GM12878 (cell line): ENCODE measurements at regions not wholly inside any gene's neighbourhood (a gene's known extent, or its start where the extent isn't known, plus 50 kb on each side); places are given as distances from the start of the nearest gene placed in this dataset.

Experiments
- ATAC-seq: fragments of 200-7000 bp; cut with Tn5 transposase; 3 replicates; pipeline ENCODE4 v1.9.1; 2020; ENCODE audit warnings: mild to moderate bottlenecking, moderate library complexity
- BruUV-seq: library from RNA; stranded (reverse); fragments of 400-500 nt; replicated peaks from 2 replicates; lab custom pipeline; 2021; lab: Mats Ljungman, UMichigan
- CTCF ChIA-PET: fragments of 300-600 bp; sonication (Branson Sonifier 250); formaldehyde crosslinking; extraction: SDS; loops from one replicate; lab custom pipeline; 2021; ENCODE audit warnings: inconsistent platforms; lab: Yijun Ruan, JAX
- POLR2A ChIA-PET: fragments of 350-600 bp; formaldehyde crosslinking; extraction: SDS; loops from one replicate; lab custom pipeline; 2021; ENCODE audit warnings: inconsistent platforms; lab: Charles Lee
- RAD21 ChIA-PET: fragments of 300-600 bp; sonication (Branson Sonifier 250); formaldehyde crosslinking; loops from one replicate; lab custom pipeline; 2023; ENCODE audit warnings: antibody characterized with exemption; ENCODE audit not compliant: unreplicated experiment; lab: Charles Lee
- SMC1A ChIA-PET: fragments of 300-600 bp; sonication (Branson Sonifier 250); formaldehyde crosslinking; loops from one replicate; lab custom pipeline; 2023; ENCODE audit not compliant: unreplicated experiment, uncharacterized antibody; lab: Charles Lee
- DNase-seq: peaks from one replicate; pipeline ENCODE4 v3.0.0-alpha.2; 2011; ENCODE audit warnings: low read depth, low spot score
- FAIRE-seq: peaks from 3 replicates; lab custom pipeline; 2011; peaks lifted over from hg19 to GRCh38; lab: Jason Lieb, UNC
- H2AFZ ChIP-seq: 2 replicates; pipeline ENCODE4 v1.6.0; 2011; ENCODE audit warnings: low read depth, low read length, control low read depth; ENCODE audit not compliant: control insufficient read depth
- H3K27ac ChIP-seq: 2 replicates; pipeline ENCODE4 v1.5.1; 2011; ENCODE audit warnings: control low read depth; ENCODE audit not compliant: control insufficient read depth, insufficient read depth
- H3K27me3 ChIP-seq, 2 experiments: replicated peaks in 1 of 2; 2 replicates each; pipeline versions ENCODE4 v1.6.0 to v1.6.1; 2011; ENCODE audit warnings: low read length in 1 of 2; ENCODE audit not compliant: control insufficient read depth in 2 of 2, insufficient read depth in 2 of 2
- H3K36me3 ChIP-seq, 2 experiments: 2 replicates each; pipeline ENCODE4 v1.5.1; 2011; ENCODE audit warnings: low read length in 1 of 2; ENCODE audit not compliant: control insufficient read depth in 2 of 2, insufficient read depth in 2 of 2
- H3K4me1 ChIP-seq: 2 replicates; pipeline ENCODE4 v1.6.1; 2011; ENCODE audit warnings: mild to moderate bottlenecking, low read length, moderate library complexity, mixed read lengths; ENCODE audit not compliant: control insufficient read depth, insufficient read depth
- H3K4me2 ChIP-seq: 2 replicates; pipeline ENCODE4 v1.6.0; 2011; ENCODE audit warnings: control low read depth; ENCODE audit not compliant: control insufficient read depth, insufficient read depth
- H3K4me3 ChIP-seq: fragments of 200-600 bp; sonication (generic); 2 replicates; pipeline ENCODE4 v1.5.1; 2016
- H3K79me2 ChIP-seq: 2 replicates; pipeline ENCODE4 v1.6.0; 2011; ENCODE audit warnings: low read length; ENCODE audit not compliant: control insufficient read depth, insufficient read depth
- H3K9ac ChIP-seq: 2 replicates; pipeline ENCODE4 v1.8.0; 2011; ENCODE audit warnings: low read length, control low read depth, mixed read lengths; ENCODE audit not compliant: control insufficient read depth, insufficient read depth
- H3K9me3 ChIP-seq: replicated peaks from 3 replicates; pipeline ENCODE4 v1.5.1; 2011; ENCODE audit warnings: mild to moderate bottlenecking, low read length; ENCODE audit not compliant: control insufficient read depth, insufficient read depth
- H4K20me1 ChIP-seq: 2 replicates; pipeline ENCODE4 v1.6.0; 2011; ENCODE audit not compliant: control insufficient read depth, insufficient read depth
- CHD2 ChIP-seq: IDR thresholded peaks from 2 replicates; pipeline ENCODE4 v1.6.1; 2011; ENCODE audit warnings: low read depth, low read length, improper control_type of control experiment, borderline replicate concordance
- E2F8 ChIP-seq: fragments of 450-650 bp; IDR thresholded peaks from 2 replicates; pipeline ENCODE4 v1.6.1; 2018; ENCODE audit warnings: mild to moderate bottlenecking, low read depth, moderate library complexity; ENCODE audit not compliant: partially characterized antibody
- ETV6 ChIP-seq, 2 experiments: fragments of 450-650 bp in 1 of 2; IDR thresholded peaks in 1 of 2; conservative IDR thresholded peaks in 1 of 2; 2 replicates each; pipeline ENCODE4 v1.6.1; 2014; ENCODE audit warnings: antibody characterized with exemption in 1 of 2, borderline replicate concordance in 1 of 2, low read depth in 1 of 2, mild to moderate bottlenecking in 1 of 2, moderate library complexity in 1 of 2
- IKZF2 ChIP-seq, 2 experiments: fragments of 450-650 bp; IDR thresholded peaks; 2 replicates each; pipeline ENCODE4 v1.6.1; 2017; ENCODE audit warnings: mild to moderate bottlenecking in 2 of 2, moderate library complexity in 2 of 2
- MTA2 ChIP-seq: fragments of 450-650 bp; IDR thresholded peaks from 2 replicates; pipeline ENCODE4 v1.6.1; 2016; ENCODE audit warnings: low read depth, mild to moderate bottlenecking, moderate library complexity
- PAX8 ChIP-seq: fragments of 450-650 bp; IDR thresholded peaks from 2 replicates; pipeline ENCODE4 v1.6.1; 2017; ENCODE audit warnings: mild to moderate bottlenecking, moderate library complexity
- POLR2AphosphoS2 ChIP-seq: IDR thresholded peaks from 2 replicates; pipeline ENCODE4 v1.6.1; 2011; ENCODE audit warnings: low read depth, mild to moderate bottlenecking, low read length, improper control_type of control experiment, moderate library complexity
- RCOR1 ChIP-seq: conservative IDR thresholded peaks from 2 replicates; pipeline ENCODE4 v1.6.1; 2012; ENCODE audit warnings: low read depth, low read length, improper control_type of control experiment
- RUNX3 ChIP-seq: IDR thresholded peaks from 2 replicates; pipeline ENCODE4 v1.6.1; 2012; ENCODE audit warnings: low read length, inconsistent platforms
- ZBED1 ChIP-seq: IDR thresholded peaks from 2 replicates; pipeline ENCODE4 v1.6.1; 2016; ENCODE audit warnings: borderline replicate concordance
- ZNF24 ChIP-seq: fragments of 450-650 bp; IDR thresholded peaks from 2 replicates; pipeline ENCODE4 v1.6.1; 2017; ENCODE audit warnings: antibody characterized with exemption, mild to moderate bottlenecking
- in situ Hi-C: fragments of 300-500 bp; cut with MboI; formaldehyde crosslinking; loops from 9 replicates; pipeline ENCODE4 v1.14.3; 2018; ENCODE audit warnings: mixed read lengths
- intact Hi-C: fragments of 100-400 bp; cut with micrococcal nuclease; formaldehyde crosslinking; loops from one replicate; pipeline ENCODE4 v1.14.2; 2022; ENCODE audit not compliant: unreplicated experiment
- TF ChIP-seq, protein P1 (sequence below): IDR thresholded peaks from 2 replicates; pipeline ENCODE4 v1.6.1; 2011; ENCODE audit warnings: mild to moderate bottlenecking, low read depth, low read length, moderate library complexity; ENCODE audit not compliant: insufficient replicate concordance
- TF ChIP-seq, protein P2 (sequence below): fragments of 450-650 bp; IDR thresholded peaks from 2 replicates; pipeline ENCODE4 v1.6.1; 2017; ENCODE audit warnings: antibody characterized with exemption, mild to moderate bottlenecking, moderate library complexity
- TF ChIP-seq, protein P3 (sequence below): fragments of 450-650 bp; IDR thresholded peaks from 2 replicates; pipeline ENCODE4 v1.6.1; 2016; ENCODE audit warnings: mild to moderate bottlenecking

DNA sequence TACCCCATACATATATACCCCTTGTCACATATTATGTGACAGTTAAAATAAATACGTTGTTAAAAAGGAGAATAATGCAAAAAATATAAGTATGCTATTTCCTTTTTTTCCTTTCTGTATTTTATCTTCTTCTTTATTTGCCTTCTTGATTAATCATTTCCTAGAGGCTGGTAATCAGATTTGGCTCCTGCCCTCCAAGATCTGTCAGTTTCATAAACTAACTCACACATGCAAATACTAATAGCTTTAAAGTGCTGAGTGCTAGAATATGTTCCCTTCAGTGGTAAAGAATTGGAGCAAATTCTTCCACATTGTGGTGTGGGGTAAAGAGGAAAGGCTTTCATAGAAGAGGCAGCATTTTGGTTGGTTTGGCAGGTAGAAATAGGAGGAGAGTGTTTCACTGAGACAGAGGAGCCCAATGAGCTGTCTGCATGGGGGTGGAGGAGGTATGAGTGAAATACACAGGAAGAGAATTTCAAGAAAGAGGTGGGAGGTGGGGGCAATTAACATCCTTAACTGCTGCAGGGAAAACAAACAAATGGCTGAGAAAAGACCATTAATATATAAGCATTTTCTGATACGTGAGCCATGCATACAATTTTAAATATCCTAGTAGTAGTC is 523.9 kb downstream of the BMP2 start (continued):
- TF ChIP-seq E2F8 (no peak), PAX8 (no peak), POLR2AphosphoS2 (no peak), RCOR1 (no peak), CHD2 (no peak), ZNF24 (no peak)
- TF ChIP-seq, all 136 proteins: peak for 0

- intact Hi-C loops, result no loop called here
- in situ Hi-C loops, result loop anchor here (25.0 kb wide), 1 partner anchor 530 kb away; the partner anchor contains the start of gene BMP2
- TF ChIP-seq ETV6 (conservative IDR thresholded peaks at IDR 0.05 in 1 of 2, IDR thresholded peaks at IDR 0.05 in 1 of 2; ENCODE audit: borderline replicate concordance in 1 of 2, low read depth in 1 of 2) (no peak), ZBED1 (no peak), IKZF2 (IDR thresholded peaks at IDR 0.05) (0 out of 4 replicates have a peak, but pooled peaks of 1 of the 2 experiments have one; percentile 30), MTA2 (0 out of 2 replicates have a peak, but pooled peaks have one; percentile 22), RUNX3 (peak; percentile 27; the same call in 1 of the 2 replicates)
- TF ChIP-seq, protein P1, sequence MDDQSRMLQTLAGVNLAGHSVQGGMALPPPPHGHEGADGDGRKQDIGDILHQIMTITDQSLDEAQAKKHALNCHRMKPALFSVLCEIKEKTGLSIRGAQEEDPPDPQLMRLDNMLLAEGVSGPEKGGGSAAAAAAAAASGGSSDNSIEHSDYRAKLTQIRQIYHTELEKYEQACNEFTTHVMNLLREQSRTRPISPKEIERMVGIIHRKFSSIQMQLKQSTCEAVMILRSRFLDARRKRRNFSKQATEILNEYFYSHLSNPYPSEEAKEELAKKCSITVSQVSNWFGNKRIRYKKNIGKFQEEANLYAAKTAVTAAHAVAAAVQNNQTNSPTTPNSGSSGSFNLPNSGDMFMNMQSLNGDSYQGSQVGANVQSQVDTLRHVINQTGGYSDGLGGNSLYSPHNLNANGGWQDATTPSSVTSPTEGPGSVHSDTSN, result no peak
- TF ChIP-seq, protein P2, sequence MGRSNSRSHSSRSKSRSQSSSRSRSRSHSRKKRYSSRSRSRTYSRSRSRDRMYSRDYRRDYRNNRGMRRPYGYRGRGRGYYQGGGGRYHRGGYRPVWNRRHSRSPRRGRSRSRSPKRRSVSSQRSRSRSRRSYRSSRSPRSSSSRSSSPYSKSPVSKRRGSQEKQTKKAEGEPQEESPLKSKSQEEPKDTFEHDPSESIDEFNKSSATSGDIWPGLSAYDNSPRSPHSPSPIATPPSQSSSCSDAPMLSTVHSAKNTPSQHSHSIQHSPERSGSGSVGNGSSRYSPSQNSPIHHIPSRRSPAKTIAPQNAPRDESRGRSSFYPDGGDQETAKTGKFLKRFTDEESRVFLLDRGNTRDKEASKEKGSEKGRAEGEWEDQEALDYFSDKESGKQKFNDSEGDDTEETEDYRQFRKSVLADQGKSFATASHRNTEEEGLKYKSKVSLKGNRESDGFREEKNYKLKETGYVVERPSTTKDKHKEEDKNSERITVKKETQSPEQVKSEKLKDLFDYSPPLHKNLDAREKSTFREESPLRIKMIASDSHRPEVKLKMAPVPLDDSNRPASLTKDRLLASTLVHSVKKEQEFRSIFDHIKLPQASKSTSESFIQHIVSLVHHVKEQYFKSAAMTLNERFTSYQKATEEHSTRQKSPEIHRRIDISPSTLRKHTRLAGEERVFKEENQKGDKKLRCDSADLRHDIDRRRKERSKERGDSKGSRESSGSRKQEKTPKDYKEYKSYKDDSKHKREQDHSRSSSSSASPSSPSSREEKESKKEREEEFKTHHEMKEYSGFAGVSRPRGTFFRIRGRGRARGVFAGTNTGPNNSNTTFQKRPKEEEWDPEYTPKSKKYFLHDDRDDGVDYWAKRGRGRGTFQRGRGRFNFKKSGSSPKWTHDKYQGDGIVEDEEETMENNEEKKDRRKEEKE, result no peak
- TF ChIP-seq, protein P3, sequence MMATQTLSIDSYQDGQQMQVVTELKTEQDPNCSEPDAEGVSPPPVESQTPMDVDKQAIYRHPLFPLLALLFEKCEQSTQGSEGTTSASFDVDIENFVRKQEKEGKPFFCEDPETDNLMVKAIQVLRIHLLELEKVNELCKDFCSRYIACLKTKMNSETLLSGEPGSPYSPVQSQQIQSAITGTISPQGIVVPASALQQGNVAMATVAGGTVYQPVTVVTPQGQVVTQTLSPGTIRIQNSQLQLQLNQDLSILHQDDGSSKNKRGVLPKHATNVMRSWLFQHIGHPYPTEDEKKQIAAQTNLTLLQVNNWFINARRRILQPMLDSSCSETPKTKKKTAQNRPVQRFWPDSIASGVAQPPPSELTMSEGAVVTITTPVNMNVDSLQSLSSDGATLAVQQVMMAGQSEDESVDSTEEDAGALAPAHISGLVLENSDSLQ, result peak; percentile 13; the same call in 1 of the 2 replicates
These were observed 524.5 kb downstream of the BMP2 start for GRCh38 chr20:7291946-7292345.

More at GRCh38 chr20:7291946-7292345, 524.5 kb downstream of the BMP2 start:
- Histone ChIP-seq H3K4me1 (no peaks in the 10 kb centered on the region), H3K4me2 (no peak overlapping the region), H3K27ac (no peak overlapping the region), H3K27me3 (no peaks in the 10 kb centered on the region), H4K20me1 (no peaks in the 10 kb centered on the region), H2AFZ (no peak overlapping the region), H3K36me3 (no peaks in the 10 kb centered on the region), H3K9me3 (no peaks in the 10 kb centered on the region), H3K9ac (no peak overlapping the region), H3K4me3 (no peak overlapping the region), H3K79me2 (no peaks in the 10 kb centered on the region)
- ATAC-seq (peak; percentile 64), DNase-seq (no peak), FAIRE-seq (no peak)
- no TSS peak for BruUV-seq
- ChIA-PET RAD21 (no interaction called here), CTCF (interaction anchor here (0.9 kb wide), 1 partner anchor 19 kb away, joined by 4 read pairs; no protein-coding TSS in a partner anchor), POLR2A (no interaction called here), SMC1A (interaction anchor here (0.7 to 1.2 kb wide), 3 partner anchors 16 to 522 kb away, joined by 3 read pairs; no protein-coding TSS in a partner anchor)
